Fibroblast of lung (primary cell): ENCODE measurements at regions not wholly inside any gene's neighbourhood (a gene's known extent, or its start where the extent isn't known, plus 50 kb on each side); places are given as distances from the start of the nearest gene placed in this dataset.

Experiments used
- CTCF ChIP-seq, 2 donors: IDR thresholded peaks in 1 of 2; conservative IDR thresholded peaks in 1 of 2; 1 replicate in 1 of 2; 2 replicates in 1 of 2; pipeline ENCODE4 v1.5.1; 2011 to 2012; ENCODE audit warnings: low read length in 2 of 2, control low read depth in 1 of 2, inconsistent platforms in 1 of 2, low read depth in 1 of 2, mild to moderate bottlenecking in 1 of 2
- EZH2 ChIP-seq: IDR thresholded peaks from 2 replicates; pipeline ENCODE4 v1.5.1; 2012; ENCODE audit warnings: low read length, control low read depth, mild to moderate bottlenecking; ENCODE audit errors: missing control alignments

GRCh38 chr6:21745543-21746337 is 152.2 kb downstream of the SOX4 start:
- TF ChIP-seq CTCF (conservative IDR thresholded peaks at IDR 0.05 in 1 of 2, IDR thresholded peaks at IDR 0.05 in 1 of 2; ENCODE audit: low read depth in 1 of 2, low read length in 2 of 2) (no peak), EZH2 (no peak)
